OCI-M2 (cell line): ENCODE measurements at regions not wholly inside any gene's neighbourhood (a gene's known extent, or its start where the extent isn't known, plus 50 kb on each side); places are given as distances from the start of the nearest gene placed in this dataset.

Experiments
- DNase-seq: peaks from one replicate; lab custom pipeline; 2025; ENCODE audit not compliant: unreplicated experiment; lab: John Stamatoyannopoulos, UW

GRCh38 chr4:27248829-27249228, 388.2 kb downstream of the STIM2 start:
- no peak for DNase-seq

GRCh38 chr4:27251771-27252170, 391.1 kb downstream of the STIM2 start:
- no peak for DNase-seq

GRCh38 chr4:27267339-27267969, 406.8 kb downstream of the STIM2 start:
- DNase-seq: no peak

- DNase-seq: no peak
Observed at GRCh38 chr4:27267970-27268355, 407.3 kb downstream of the STIM2 start.

- DNase-seq: no peak
Observed at GRCh38 chr4:27270435-27270834, 409.8 kb downstream of the STIM2 start.

GRCh38 chr4:27271555-27271954, 410.9 kb downstream of the STIM2 start:
- DNase-seq: no peak

GRCh38 chr4:27272217-27272616, 411.6 kb downstream of the STIM2 start:
- DNase-seq: no peak

- no peak for DNase-seq
Observed at GRCh38 chr4:27276307-27277073, 415.8 kb downstream of the STIM2 start.

- no peak for DNase-seq
Observed at GRCh38 chr4:27278615-27279375, 418.2 kb downstream of the STIM2 start.

- no peak for DNase-seq
Observed at GRCh38 chr4:27288496-27288895, 427.9 kb downstream of the STIM2 start.

GRCh38 chr4:27289704-27290103, 429.1 kb downstream of the STIM2 start:
- no peak for DNase-seq

GRCh38 chr4:27293831-27294230, 433.2 kb downstream of the STIM2 start:
- no peak for DNase-seq

GRCh38 chr4:27304751-27305150, 444.1 kb downstream of the STIM2 start:
- DNase-seq: no peak

GRCh38 chr4:27305246-27305645, 444.6 kb downstream of the STIM2 start:
- DNase-seq: no peak

- no peak for DNase-seq
Observed at GRCh38 chr4:27308379-27308778, 447.7 kb downstream of the STIM2 start.

- no peak for DNase-seq
Observed at GRCh38 chr4:27315625-27316024, 455.0 kb downstream of the STIM2 start.

GRCh38 chr4:27316176-27316575, 455.5 kb downstream of the STIM2 start:
- DNase-seq: no peak

GRCh38 chr4:27318740-27319139, 458.1 kb downstream of the STIM2 start:
- no peak for DNase-seq

- DNase-seq: no peak
Observed at GRCh38 chr4:27326991-27327390, 466.4 kb downstream of the STIM2 start.

- DNase-seq: no peak
Observed at GRCh38 chr4:27327421-27328181, 467.0 kb downstream of the STIM2 start.

GRCh38 chr4:27338530-27338929, 477.9 kb downstream of the STIM2 start:
- no peak for DNase-seq
